AG09319 (cell line): ENCODE measurements at regions not wholly inside any gene's neighbourhood (a gene's known extent, or its start where the extent isn't known, plus 50 kb on each side); places are given as distances from the start of the nearest gene placed in this dataset.

Source experiments
- DNase-seq: peaks from one replicate; pipeline ENCODE4 v3.0.0-alpha.2; 2010; ENCODE audit warnings: low read depth; ENCODE audit errors: extremely low read depth
- CTCF ChIP-seq: IDR thresholded peaks from 2 replicates; pipeline ENCODE4 v1.5.1; 2011; ENCODE audit warnings: low read depth, mild to moderate bottlenecking, inconsistent platforms, low read length, moderate library complexity

GRCh38 chr3:157700405-157700804, 197.2 kb upstream of the VEPH1 start:
- TF ChIP-seq CTCF = no peak; the same call in 1 of the 2 replicates
- no peak for DNase-seq

- DNase-seq = no peak
- no peak for TF ChIP-seq CTCF
Measured at GRCh38 chr3:157695586-157695985, 192.4 kb upstream of the VEPH1 start.

- DNase-seq = no peak
- TF ChIP-seq CTCF = no peak
Measured at GRCh38 chr3:157695103-157695502, 191.9 kb upstream of the VEPH1 start.

- DNase-seq = no peak
- no peak for TF ChIP-seq CTCF
Measured at GRCh38 chr3:157693762-157694161, 190.5 kb upstream of the VEPH1 start.

- DNase-seq = no peak
- TF ChIP-seq CTCF = no peak
Measured at GRCh38 chr3:157692468-157692867, 189.3 kb upstream of the VEPH1 start.

GRCh38 chr3:157683668-157684067, 180.5 kb upstream of the VEPH1 start:
- no peak for DNase-seq
- no peak for TF ChIP-seq CTCF

GRCh38 chr3:157672061-157672460, 168.8 kb upstream of the VEPH1 start:
- no peak for TF ChIP-seq CTCF
- no peak for DNase-seq
